ENCODE measurements at regions not wholly inside any gene's neighbourhood (a gene's known extent, or its start where the extent isn't known, plus 50 kb on each side); places are given as distances from the start of the nearest gene placed in this dataset.

DNA sequence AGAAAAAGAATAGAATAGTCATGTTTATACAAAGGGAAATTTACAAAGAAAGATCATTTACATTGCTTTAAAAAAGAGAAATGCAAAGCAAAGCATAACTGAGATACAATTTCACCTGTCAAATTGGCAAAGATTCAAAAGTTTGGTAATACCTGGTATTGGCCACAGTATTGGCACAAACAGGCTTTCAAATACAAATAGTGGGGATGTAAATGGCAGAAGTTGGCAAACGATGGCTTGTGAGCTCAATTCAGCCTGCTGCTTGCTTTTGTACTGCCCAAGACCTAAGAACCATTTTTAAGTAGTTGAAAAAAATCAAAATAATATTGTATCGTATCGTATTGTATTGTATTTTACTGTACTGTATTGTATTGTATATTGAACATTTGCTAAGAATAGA is 194.5 kb upstream of the JAG1 start:
- TF ChIP-seq, protein P1, sequence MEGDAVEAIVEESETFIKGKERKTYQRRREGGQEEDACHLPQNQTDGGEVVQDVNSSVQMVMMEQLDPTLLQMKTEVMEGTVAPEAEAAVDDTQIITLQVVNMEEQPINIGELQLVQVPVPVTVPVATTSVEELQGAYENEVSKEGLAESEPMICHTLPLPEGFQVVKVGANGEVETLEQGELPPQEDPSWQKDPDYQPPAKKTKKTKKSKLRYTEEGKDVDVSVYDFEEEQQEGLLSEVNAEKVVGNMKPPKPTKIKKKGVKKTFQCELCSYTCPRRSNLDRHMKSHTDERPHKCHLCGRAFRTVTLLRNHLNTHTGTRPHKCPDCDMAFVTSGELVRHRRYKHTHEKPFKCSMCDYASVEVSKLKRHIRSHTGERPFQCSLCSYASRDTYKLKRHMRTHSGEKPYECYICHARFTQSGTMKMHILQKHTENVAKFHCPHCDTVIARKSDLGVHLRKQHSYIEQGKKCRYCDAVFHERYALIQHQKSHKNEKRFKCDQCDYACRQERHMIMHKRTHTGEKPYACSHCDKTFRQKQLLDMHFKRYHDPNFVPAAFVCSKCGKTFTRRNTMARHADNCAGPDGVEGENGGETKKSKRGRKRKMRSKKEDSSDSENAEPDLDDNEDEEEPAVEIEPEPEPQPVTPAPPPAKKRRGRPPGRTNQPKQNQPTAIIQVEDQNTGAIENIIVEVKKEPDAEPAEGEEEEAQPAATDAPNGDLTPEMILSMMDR (IDR thresholded peaks at IDR 0.05; ENCODE audit: low read length), result no peak
- TF ChIP-seq EZH2phosphoT487 (IDR thresholded peaks at IDR 0.05; ENCODE audit: low read length), result no peak

DNA sequence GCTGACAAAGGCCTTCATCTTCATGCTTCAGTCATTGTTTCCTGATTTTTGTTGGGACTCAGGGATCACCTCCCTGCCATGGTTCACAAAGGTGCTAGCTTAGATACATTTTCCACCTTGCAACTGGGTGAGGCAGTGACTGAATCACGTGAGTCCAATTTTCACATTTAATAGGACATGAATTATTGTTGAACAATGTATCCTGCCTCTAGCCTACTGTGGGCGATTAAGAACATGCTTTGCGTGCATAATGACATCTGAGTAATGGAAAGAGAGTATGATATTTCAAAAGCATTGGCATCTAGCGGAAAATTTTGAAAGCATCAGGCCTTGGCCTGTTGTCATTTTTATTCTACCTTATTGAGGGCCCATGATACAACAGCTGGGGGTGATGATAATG is 199.2 kb upstream of the JAG1 start:
- DNase-seq, result no peak
- TF ChIP-seq, protein P1 (IDR thresholded peaks at IDR 0.05; ENCODE audit: low read length), result no peak
- no peak for TF ChIP-seq EZH2 (optimal IDR thresholded peaks at IDR 0.05; ENCODE audit: low read depth, low read length)
- no peak for TF ChIP-seq EZH2phosphoT487 (IDR thresholded peaks at IDR 0.05; ENCODE audit: low read length)

More for the DNA sequence above, 194.5 kb upstream of the JAG1 start:
- no peaks in the 10 kb centered on the region for H3K36me3 ChIP-seq (replicated peaks; ENCODE audit: insufficient read depth, low read length)
- H3K9me3 ChIP-seq (replicated peaks; ENCODE audit: insufficient read depth, low read length), result no peaks in the 10 kb centered on the region
- H3K4me3 ChIP-seq (ENCODE audit: low read length), result no peak overlapping the region
- no peaks in the 10 kb centered on the region for H3K4me1 ChIP-seq (ENCODE audit: low read length)
- no peaks in the 10 kb centered on the region for H3K79me2 ChIP-seq (ENCODE audit: low read length)
- H3F3A ChIP-seq (ENCODE audit: insufficient read depth, low read length), result no peaks in the 10 kb centered on the region
- no peaks in the 10 kb centered on the region for H4K20me1 ChIP-seq (ENCODE audit: insufficient read depth, low read length)
- no peak overlapping the region for H3K4me2 ChIP-seq (ENCODE audit: low read depth, low read length)
- no peak for DNase-seq
- no peaks in the 10 kb centered on the region for H3K27me3 ChIP-seq (replicated peaks; ENCODE audit: insufficient read depth, low read length)
- H3K27ac ChIP-seq (ENCODE audit: low read length), result no peak overlapping the region
- H3K9ac ChIP-seq (ENCODE audit: low read length), result no peak overlapping the region
- no peak overlapping the region for H2AFZ ChIP-seq (ENCODE audit: low read length)
- H3K9me2 ChIP-seq (replicated peaks; ENCODE audit: insufficient read depth, low read length), result no peaks in the 10 kb centered on the region

DNA sequence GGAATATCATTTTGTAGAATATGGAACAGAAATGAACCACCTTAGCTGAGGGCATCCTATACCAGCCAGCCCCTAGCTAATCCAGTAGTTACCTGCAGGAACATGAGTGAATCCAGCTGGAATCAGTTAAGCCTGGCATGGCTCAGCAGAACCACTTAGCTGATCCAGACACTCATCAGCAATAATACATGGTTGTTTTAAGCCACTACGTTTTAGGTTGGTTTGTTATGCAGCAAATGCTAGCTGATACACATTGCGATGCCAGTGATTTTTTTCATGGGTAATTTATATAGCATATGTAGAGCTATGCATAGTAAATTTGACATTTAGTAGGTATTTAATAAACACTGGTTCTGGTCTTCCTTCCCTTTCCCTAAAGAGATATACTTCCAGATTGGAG is 201.9 kb upstream of the JAG1 start:
- H3K9ac ChIP-seq (ENCODE audit: low read length), result no peak overlapping the region
- H3K9me2 ChIP-seq (replicated peaks; ENCODE audit: insufficient read depth, low read length), result no peaks in the 10 kb centered on the region
- no peaks in the 10 kb centered on the region for H3K4me1 ChIP-seq (ENCODE audit: low read length)
- no peaks in the 10 kb centered on the region for H3K36me3 ChIP-seq (replicated peaks; ENCODE audit: insufficient read depth, low read length)
- H2AFZ ChIP-seq (ENCODE audit: low read length), result no peak overlapping the region
- no peak for DNase-seq
- no peaks in the 10 kb centered on the region for H3F3A ChIP-seq (ENCODE audit: insufficient read depth, low read length)
- H3K79me2 ChIP-seq (ENCODE audit: low read length), result no peaks in the 10 kb centered on the region
- TF ChIP-seq EZH2 (optimal IDR thresholded peaks at IDR 0.05; ENCODE audit: low read depth, low read length), result no peak
- TF ChIP-seq, protein P1 (IDR thresholded peaks at IDR 0.05; ENCODE audit: low read length), result no peak
- no peak for TF ChIP-seq EZH2phosphoT487 (IDR thresholded peaks at IDR 0.05; ENCODE audit: low read length)
- no peak overlapping the region for H3K4me2 ChIP-seq (ENCODE audit: low read depth, low read length)
- no peaks in the 10 kb centered on the region for H3K9me3 ChIP-seq (replicated peaks; ENCODE audit: insufficient read depth, low read length)
- no peak overlapping the region for H3K4me3 ChIP-seq (ENCODE audit: low read length)
- H4K20me1 ChIP-seq (ENCODE audit: insufficient read depth, low read length), result no peaks in the 10 kb centered on the region
- H3K27me3 ChIP-seq (replicated peaks; ENCODE audit: insufficient read depth, low read length), result no peaks in the 10 kb centered on the region
- no peak overlapping the region for H3K27ac ChIP-seq (ENCODE audit: low read length)

More for the DNA sequence above, 199.2 kb upstream of the JAG1 start:
- Histone ChIP-seq H3K9me3 (replicated peaks; ENCODE audit: insufficient read depth, low read length) (no peaks in the 10 kb centered on the region), H3F3A (ENCODE audit: insufficient read depth, low read length) (no peaks in the 10 kb centered on the region), H3K27ac (ENCODE audit: low read length) (no peak overlapping the region), H3K9ac (ENCODE audit: low read length) (no peak overlapping the region), H3K79me2 (ENCODE audit: low read length) (no peaks in the 10 kb centered on the region), H3K4me2 (ENCODE audit: low read depth, low read length) (no peak overlapping the region), H4K20me1 (ENCODE audit: insufficient read depth, low read length) (no peaks in the 10 kb centered on the region), H3K36me3 (replicated peaks; ENCODE audit: insufficient read depth, low read length) (no peaks in the 10 kb centered on the region), H2AFZ (ENCODE audit: low read length) (no peak overlapping the region), H3K4me3 (ENCODE audit: low read length) (no peak overlapping the region), H3K9me2 (replicated peaks; ENCODE audit: insufficient read depth, low read length) (no peaks in the 10 kb centered on the region), H3K4me1 (ENCODE audit: low read length) (no peaks in the 10 kb centered on the region), H3K27me3 (replicated peaks; ENCODE audit: insufficient read depth, low read length) (no peaks in the 10 kb centered on the region)
